ENCODE measurements at regions not wholly inside any gene's neighbourhood (a gene's known extent, or its start where the extent isn't known, plus 50 kb on each side); places are given as distances from the start of the nearest gene placed in this dataset.
"Not testable (repeated sequence)": the region's sequence is repeated elsewhere in the genome, so short reads cannot be mapped to it uniquely, and the experiment has no call there.

DNA sequence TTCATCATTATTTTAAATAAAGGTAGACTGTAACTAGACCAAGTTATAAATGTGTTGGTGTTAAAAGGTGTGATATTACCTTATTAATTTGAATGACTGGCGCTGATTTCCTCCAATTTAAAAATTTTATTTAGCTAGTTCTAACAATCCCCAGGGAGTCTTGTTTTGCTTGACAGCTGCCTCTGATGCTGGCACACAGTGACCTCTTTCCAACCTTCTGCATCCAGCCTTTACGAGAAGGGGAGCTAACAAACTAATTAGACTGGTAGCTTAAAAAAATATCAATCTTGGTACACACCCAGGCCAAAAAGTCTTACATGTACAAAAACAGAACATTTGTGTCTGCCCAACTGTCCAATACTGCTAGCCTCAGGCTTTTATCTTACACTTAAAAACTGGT, 51.8 kb upstream of the ENPEP start:
- H3K4me3 ChIP-seq (ENCODE audit: low read depth, low read length): no peak overlapping the region
- DNase-seq (ENCODE audit: low read depth): no peak
- TF ChIP-seq, protein P1, sequence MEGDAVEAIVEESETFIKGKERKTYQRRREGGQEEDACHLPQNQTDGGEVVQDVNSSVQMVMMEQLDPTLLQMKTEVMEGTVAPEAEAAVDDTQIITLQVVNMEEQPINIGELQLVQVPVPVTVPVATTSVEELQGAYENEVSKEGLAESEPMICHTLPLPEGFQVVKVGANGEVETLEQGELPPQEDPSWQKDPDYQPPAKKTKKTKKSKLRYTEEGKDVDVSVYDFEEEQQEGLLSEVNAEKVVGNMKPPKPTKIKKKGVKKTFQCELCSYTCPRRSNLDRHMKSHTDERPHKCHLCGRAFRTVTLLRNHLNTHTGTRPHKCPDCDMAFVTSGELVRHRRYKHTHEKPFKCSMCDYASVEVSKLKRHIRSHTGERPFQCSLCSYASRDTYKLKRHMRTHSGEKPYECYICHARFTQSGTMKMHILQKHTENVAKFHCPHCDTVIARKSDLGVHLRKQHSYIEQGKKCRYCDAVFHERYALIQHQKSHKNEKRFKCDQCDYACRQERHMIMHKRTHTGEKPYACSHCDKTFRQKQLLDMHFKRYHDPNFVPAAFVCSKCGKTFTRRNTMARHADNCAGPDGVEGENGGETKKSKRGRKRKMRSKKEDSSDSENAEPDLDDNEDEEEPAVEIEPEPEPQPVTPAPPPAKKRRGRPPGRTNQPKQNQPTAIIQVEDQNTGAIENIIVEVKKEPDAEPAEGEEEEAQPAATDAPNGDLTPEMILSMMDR (IDR thresholded peaks at IDR 0.05; ENCODE audit: insufficient read depth, low read depth, low read length): no peak

DNA sequence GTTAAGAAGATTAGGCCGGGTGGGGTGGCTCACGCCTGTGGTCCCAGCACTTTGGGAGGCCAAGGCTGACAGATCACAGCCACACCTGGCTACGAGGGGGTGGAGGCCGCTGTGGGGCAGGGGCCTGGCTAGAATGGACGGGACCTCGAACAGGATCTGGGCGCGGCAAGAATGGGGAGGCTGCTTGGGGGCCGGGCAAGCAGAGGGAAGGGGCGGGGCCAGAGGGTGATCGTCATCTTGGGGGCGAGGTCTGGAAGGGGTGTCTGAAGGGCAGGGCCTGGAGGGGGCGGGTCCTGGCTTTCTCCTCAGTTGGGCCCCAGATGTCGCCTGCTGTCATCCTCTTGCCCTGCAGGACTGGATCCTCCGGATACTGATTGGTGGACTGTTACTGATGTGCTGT, 57.3 kb upstream of the ENPEP start:
- H3K4me3 ChIP-seq (ENCODE audit: low read depth, low read length): no peak overlapping the region
- no peak for DNase-seq (ENCODE audit: low read depth)
- TF ChIP-seq, protein P1 (IDR thresholded peaks at IDR 0.05; ENCODE audit: insufficient read depth, low read depth, low read length): no peak

DNA sequence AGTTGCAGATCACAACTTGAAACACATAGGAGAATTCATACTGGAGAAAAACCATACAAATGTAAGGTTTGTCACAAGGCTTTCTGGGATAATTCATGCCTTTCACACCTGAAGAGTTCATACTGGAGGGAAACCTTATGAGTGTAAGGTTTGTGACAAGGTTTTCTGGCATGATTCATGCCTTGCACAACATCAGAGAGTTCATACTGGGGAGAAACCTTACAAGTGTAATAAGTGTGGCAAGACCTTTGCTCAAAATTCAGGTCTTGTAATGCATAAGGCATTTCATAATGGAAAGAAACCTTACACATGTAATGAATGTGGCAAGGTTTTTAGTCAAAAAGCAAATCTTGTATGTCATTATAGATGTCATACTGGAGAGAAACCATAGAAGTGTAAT, 58.8 kb upstream of the ENPEP start:
- no peak for DNase-seq (ENCODE audit: low read depth)
- TF ChIP-seq, protein P1 (IDR thresholded peaks at IDR 0.05; ENCODE audit: insufficient read depth, low read depth, low read length): no peak
- no peak overlapping the region for H3K4me3 ChIP-seq (ENCODE audit: low read depth, low read length)

DNA sequence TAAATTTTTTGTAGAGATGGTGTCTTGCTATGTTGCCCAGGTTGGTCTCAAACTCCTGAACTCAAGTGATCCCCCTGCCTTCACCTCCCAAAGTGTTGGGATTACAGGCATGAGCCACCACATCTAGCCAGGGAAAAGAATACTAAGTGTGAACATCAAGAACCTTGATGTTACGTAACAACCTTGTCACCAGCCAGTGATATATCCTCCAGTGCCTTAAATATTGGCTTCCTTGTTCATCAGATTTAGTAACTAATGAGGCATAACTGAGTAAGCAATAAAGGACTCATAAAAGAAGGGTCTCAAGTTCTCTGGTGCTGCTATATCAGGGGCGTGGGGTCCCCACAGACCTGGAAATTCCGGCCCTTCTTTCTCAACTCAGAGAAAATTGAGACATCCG, 60.5 kb upstream of the ENPEP start:
- DNase-seq (ENCODE audit: low read depth): no peak

DNA sequence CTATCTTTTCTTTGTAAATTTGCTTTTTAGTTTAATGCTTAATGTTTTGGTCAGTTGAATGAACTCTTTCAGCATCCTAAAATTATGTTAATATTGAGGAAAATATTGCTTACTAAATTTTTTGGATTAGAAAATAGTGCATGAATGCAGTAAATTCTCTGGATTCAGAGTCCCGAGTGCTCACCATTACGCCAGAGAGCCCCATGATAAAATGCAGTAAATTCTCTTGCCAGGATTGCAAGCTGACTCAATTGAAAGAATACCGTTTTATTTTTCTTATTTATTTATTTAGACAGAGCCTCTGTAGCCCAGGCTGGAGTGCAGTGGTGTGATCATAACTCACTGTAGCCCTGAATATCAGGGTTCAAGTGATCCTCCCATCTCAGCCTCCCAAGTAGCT, 60.9 kb upstream of the ENPEP start:
- no peak overlapping the region for H3K4me3 ChIP-seq (ENCODE audit: low read depth, low read length)
- TF ChIP-seq, protein P1 (IDR thresholded peaks at IDR 0.05; ENCODE audit: insufficient read depth, low read depth, low read length): no peak
- DNase-seq (ENCODE audit: low read depth): no peak

More for the DNA sequence above, 60.5 kb upstream of the ENPEP start:
- no peak overlapping the region for H3K4me3 ChIP-seq (ENCODE audit: low read depth, low read length)
- TF ChIP-seq, protein P1 (IDR thresholded peaks at IDR 0.05; ENCODE audit: insufficient read depth, low read depth, low read length): no peak

DNA sequence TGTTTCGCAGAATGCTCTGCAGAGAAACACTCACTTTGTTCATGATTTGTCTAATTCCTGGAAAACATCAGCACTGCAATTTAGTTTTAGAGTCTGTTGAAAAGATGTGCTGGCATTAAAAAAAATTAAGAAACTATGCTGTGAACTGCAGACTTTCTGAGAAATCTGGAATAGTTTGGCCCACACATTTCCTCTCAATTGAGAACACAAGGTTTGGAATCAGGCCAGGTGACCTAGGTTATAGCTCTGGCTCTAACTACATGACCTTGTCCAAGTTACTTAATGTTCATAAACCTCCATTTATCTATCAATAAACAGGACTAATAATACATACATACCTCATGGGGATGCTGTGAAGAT, 61.4 kb upstream of the ENPEP start:
- no peak overlapping the region for H3K4me3 ChIP-seq (ENCODE audit: low read depth, low read length)
- no peak for DNase-seq (ENCODE audit: low read depth)
- TF ChIP-seq, protein P1 (IDR thresholded peaks at IDR 0.05; ENCODE audit: insufficient read depth, low read depth, low read length): no peak

DNA sequence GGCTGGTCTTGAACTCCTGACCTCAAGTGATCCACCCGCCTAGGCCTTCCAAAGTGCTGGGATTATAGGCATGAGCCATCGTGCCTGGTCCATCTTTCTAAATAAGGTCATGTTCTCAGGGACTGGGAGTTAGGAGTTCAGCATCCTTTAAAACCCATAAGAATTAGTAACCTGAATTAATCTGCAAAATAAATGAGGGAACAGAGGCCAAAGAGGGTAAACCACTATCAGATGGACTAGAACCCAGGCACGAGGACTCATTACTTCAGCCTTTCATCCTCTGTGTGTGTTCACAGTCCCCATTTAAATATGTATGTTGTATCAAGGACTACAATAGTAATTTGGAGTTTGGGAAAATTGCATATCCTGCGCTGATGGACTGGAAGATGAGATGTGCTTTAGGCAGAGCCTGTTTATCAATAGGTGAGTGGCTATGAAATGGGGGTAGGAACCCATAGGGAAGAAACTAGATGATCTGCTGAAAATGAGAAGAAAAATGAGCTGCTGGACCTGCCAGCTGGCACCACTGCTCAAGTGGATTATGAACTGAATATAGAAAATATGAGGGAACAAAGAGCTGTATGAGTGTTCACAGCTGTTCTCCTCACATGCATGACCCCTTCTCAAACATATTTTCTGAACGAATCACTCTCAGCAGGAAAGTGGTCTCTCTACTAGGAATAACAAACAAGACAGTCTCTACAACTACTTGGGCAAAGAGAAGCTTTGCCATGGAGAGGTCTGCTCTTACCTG, 62.0 kb upstream of the ENPEP start:
- peak; percentile 7 for DNase-seq (ENCODE audit: low read depth)
- H3K4me3 ChIP-seq (ENCODE audit: low read depth, low read length): not testable (repeated sequence)
